Nephron progenitor cell (in vitro differentiated cells): ENCODE measurements at regions not wholly inside any gene's neighbourhood (a gene's known extent, or its start where the extent isn't known, plus 50 kb on each side); places are given as distances from the start of the nearest gene placed in this dataset.

Source experiments
- DNase-seq: peaks from one replicate; pipeline ENCODE4 v3.0.0; 2021
- H3K27ac Mint-ChIP-seq: 2 replicates; pipeline ENCODE4 v1.8.0; 2021; ENCODE audit warnings: mild to moderate bottlenecking, moderate library complexity, mixed read lengths
- H3K27me3 Mint-ChIP-seq: 2 replicates; pipeline ENCODE4 v1.8.0; 2021; ENCODE audit warnings: mild to moderate bottlenecking, low read depth, mixed read lengths; ENCODE audit not compliant: poor library complexity
- H3K36me3 Mint-ChIP-seq: 2 replicates; pipeline ENCODE4 v1.8.0; 2021; ENCODE audit warnings: low read depth, mixed read lengths
- H3K4me1 Mint-ChIP-seq: 2 replicates; pipeline ENCODE4 v1.8.0; 2021; ENCODE audit warnings: mixed read lengths
- H3K4me3 Mint-ChIP-seq: 2 replicates; pipeline ENCODE4 v1.8.0; 2021; ENCODE audit warnings: mild to moderate bottlenecking, moderate library complexity, mixed read lengths
- H3K9me3 Mint-ChIP-seq: 2 replicates; pipeline ENCODE4 v1.8.0; 2021; ENCODE audit warnings: mild to moderate bottlenecking, moderate library complexity, mixed read lengths
- TF ChIP-seq, protein P1 (sequence below): fragments of 200-600 bp; sonication (generic); IDR thresholded peaks from 2 replicates; pipeline ENCODE4 v1.5.0; 2021; ENCODE audit warnings: antibody characterized with exemption

DNA sequence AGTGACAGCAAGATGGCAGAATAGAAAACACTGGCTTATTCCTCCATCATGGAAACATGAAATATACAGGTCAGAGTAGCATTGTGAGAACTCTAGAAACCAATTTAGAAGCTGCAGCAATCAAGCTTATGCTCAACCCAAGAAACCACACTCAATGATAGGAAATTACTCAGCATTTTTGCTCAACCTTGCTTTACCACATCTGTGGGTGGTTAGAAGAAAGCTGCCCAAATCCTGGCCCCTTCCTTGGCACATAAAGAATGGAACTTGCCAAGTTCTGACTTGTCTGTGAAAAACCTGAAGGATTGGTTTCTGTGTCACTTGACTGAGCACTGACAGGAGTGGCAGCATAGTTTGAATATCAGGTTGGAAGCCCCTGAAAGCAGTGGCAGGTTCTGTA lies 108.0 kb upstream of the MOCS1 start:
- TF ChIP-seq, protein P1, sequence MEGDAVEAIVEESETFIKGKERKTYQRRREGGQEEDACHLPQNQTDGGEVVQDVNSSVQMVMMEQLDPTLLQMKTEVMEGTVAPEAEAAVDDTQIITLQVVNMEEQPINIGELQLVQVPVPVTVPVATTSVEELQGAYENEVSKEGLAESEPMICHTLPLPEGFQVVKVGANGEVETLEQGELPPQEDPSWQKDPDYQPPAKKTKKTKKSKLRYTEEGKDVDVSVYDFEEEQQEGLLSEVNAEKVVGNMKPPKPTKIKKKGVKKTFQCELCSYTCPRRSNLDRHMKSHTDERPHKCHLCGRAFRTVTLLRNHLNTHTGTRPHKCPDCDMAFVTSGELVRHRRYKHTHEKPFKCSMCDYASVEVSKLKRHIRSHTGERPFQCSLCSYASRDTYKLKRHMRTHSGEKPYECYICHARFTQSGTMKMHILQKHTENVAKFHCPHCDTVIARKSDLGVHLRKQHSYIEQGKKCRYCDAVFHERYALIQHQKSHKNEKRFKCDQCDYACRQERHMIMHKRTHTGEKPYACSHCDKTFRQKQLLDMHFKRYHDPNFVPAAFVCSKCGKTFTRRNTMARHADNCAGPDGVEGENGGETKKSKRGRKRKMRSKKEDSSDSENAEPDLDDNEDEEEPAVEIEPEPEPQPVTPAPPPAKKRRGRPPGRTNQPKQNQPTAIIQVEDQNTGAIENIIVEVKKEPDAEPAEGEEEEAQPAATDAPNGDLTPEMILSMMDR: no peak
- Mint-ChIP-seq H3K9me3 (peaks cover 10% of the 10 kb centered on the region), H3K27me3 (peaks cover 10% of the 10 kb centered on the region), H3K27ac (no peak overlapping the region), H3K36me3 (no peaks in the 10 kb centered on the region), H3K4me1 (no peaks in the 10 kb centered on the region), H3K4me3 (no peak overlapping the region)
- DNase-seq: no peak

DNA sequence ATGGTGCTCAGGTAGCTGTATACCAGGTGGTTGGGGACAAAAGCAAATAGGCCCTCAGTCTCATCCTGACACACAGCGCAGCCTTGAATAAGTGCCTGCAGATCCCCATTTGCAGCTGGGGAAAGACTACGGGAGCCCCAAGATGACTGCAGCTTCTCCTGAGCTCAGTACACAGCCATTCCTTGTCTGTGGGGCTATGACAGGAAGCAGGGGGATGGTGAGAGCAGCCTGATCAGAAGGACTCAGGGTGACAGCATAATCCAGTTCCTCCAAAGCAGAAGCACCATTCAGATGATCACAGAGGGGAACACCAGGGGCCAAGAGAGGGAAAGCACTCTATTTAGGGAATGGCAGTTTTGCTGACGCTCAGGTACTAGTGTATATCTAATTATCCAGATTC lies 104.8 kb upstream of the MOCS1 start:
- Mint-ChIP-seq H3K36me3 (no peaks in the 10 kb centered on the region), H3K4me1 (no peaks in the 10 kb centered on the region), H3K27me3 (peaks cover 5% of the 10 kb centered on the region), H3K4me3 (no peak overlapping the region), H3K27ac (no peak overlapping the region), H3K9me3 (peaks cover 10% of the 10 kb centered on the region)
- TF ChIP-seq, protein P1: no peak
- DNase-seq: no peak

DNA sequence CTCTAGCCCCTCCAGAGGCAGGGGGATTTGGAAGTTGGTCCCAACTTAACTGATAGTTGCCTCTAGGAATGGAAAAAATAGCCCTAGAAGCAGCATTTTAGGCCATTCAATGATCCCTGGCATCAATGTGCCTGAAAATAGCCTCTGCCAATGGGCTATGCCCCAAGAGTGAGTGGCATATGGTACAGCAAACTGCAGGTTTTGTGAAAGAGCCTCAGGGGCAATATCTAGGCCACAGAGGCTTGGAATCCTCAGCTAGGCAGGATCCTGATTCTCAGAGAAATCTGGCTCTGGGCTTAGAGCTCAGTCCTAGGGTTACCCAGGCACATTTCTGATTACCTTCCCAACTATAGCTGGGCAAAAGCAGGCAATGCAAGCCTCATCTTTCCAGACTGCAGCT lies 104.4 kb upstream of the MOCS1 start:
- Mint-ChIP-seq H3K4me1 (no peaks in the 10 kb centered on the region), H3K27ac (no peak overlapping the region), H3K9me3 (peaks cover 10% of the 10 kb centered on the region), H3K4me3 (no peak overlapping the region), H3K36me3 (no peaks in the 10 kb centered on the region), H3K27me3 (peaks cover 5% of the 10 kb centered on the region)
- TF ChIP-seq, protein P1: no peak
- DNase-seq: no peak

DNA sequence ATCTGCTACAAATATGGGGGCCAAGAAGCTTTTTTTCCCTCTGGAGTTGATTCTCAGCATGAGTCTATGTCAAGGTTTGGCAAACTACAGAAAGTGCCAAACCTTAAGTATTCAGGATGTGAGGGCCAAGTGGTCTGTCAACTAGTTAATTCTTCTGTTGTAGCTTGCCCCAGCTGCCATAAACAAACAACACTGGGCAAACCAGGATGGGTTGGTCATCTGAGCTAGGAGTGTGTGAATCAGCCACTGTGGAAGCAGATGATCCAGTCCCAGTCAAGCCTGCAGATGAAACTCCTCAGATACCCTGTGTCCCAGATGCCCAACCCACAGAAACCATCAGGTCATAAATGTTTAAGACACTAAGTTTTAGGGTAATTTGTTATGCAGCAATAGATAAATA lies 103.0 kb upstream of the MOCS1 start:
- Mint-ChIP-seq H3K27me3 (peaks cover 5% of the 10 kb centered on the region), H3K4me1 (no peaks in the 10 kb centered on the region), H3K9me3 (peaks cover 10% of the 10 kb centered on the region), H3K27ac (no peak overlapping the region), H3K4me3 (no peak overlapping the region), H3K36me3 (no peaks in the 10 kb centered on the region)
- TF ChIP-seq, protein P1: no peak
- DNase-seq: no peak

DNA sequence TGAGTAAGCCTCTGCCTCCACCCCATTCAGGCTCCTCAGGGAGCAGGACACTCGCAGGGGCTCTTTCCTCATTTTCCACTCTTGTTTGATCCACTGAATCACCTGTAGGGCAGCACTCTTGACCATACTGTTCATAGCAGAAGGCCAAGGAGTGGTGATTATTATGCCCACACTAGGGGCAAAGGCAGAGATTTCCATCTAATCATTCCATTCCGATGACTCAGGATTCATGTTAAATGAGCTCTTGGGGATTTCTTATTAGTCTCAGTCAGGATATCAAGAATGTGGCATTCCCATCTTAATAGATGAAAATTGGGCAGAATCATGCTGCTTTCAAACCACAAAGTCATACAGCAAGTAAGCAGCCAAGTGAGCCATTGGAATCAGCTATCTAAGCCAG lies 101.9 kb upstream of the MOCS1 start:
- Mint-ChIP-seq H3K27ac (no peak overlapping the region), H3K4me3 (no peak overlapping the region)

DNA sequence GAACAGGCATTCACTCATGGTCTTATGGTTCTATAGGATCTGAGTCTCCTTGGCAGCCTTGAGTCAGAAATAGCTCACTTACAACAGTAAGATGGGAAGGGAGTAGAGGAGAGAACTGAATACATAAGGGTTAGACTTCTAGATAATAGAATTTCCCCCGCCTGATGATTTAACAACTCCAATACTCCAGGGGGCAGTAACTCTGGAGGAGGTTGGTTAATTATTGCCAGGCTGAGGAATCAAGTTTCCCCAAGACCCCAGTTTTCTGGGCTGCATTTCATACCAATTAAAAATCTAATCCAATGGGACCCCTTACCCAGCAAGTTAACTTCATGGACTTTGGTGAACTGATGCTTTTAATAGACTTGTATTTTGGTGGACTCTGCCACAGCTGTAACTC lies 94.2 kb upstream of the MOCS1 start:
- TF ChIP-seq, protein P1: no peak
- H3K27me3 Mint-ChIP-seq: no peaks in the 10 kb centered on the region

More for the DNA sequence above, 101.9 kb upstream of the MOCS1 start:
- Mint-ChIP-seq H3K27me3 (peaks cover 5% of the 10 kb centered on the region), H3K4me1 (no peaks in the 10 kb centered on the region), H3K9me3 (no peaks in the 10 kb centered on the region), H3K36me3 (no peaks in the 10 kb centered on the region)
- DNase-seq: no peak
- TF ChIP-seq, protein P1: no peak

More for the DNA sequence above, 94.2 kb upstream of the MOCS1 start:
- Mint-ChIP-seq H3K9me3 (no peaks in the 10 kb centered on the region), H3K27ac (no peak overlapping the region), H3K4me3 (no peak overlapping the region), H3K4me1 (no peaks in the 10 kb centered on the region), H3K36me3 (no peaks in the 10 kb centered on the region)
- no peak for DNase-seq
